ENCODE measurements at regions not wholly inside any gene's neighbourhood (a gene's known extent, or its start where the extent isn't known, plus 50 kb on each side); places are given as distances from the start of the nearest gene placed in this dataset.
"Not testable (repeated sequence)": the region's sequence is repeated elsewhere in the genome, so short reads cannot be mapped to it uniquely, and the experiment has no call there.

DNA sequence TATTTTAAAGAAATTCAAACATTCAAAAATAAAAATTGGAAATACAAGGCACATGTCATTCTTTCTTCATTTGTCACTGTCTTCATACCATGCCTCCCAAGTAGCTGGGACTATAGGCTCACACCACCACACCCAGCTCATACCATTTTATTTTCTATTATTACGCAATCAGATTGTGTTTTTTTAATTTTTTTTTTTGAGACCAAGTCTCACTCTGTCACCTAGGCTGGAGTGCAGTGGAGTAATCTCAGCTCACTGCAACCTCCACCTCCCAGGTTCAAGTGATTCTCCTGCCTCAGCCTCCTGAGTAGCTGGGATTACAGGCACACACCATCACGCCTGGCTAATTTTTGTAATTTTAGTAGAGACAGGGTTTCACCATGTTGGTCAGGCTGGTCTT is 526.1 kb downstream of the DTWD2 start:
- not testable (repeated sequence) for DNase-seq

DNA sequence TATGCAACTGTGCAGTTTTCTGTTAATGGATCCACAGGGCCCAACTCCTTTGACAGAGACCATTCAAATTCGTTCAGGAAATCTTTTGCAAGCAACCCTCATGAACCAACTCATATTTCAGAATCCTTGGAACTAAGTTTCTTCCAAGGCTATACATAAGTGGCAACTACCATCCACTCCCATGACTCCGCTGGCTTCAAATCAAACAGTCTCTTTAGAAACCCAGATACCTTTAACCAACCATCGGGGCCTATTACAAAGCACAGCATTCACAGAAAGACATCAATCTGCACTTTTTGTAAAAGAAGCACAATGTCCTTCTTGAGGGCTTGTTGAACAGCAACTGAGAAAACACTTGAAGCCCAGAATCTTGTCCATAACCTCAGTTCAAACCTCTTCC is 526.9 kb downstream of the DTWD2 start:
- DNase-seq, result no peak

DNA sequence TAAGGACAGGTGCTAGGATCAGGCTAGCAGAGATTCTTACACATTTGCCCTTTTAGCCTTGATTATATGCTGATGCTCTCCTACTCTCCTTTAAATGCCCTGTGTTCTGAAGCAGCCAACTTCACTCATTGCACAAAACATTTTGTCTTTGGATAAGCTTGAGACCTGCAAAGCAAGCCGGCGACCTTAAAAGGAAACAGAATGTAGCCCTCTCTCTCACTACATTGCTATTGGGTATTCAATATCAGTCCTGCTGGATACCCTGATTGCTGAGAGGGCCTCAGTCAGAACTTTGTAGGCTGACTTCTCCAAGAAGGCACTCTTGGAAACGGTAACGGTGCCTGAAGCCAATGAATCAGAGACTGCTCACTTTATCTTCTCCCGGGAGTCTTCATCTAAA is 528.9 kb downstream of the DTWD2 start:
- DNase-seq, result no peak

DNA sequence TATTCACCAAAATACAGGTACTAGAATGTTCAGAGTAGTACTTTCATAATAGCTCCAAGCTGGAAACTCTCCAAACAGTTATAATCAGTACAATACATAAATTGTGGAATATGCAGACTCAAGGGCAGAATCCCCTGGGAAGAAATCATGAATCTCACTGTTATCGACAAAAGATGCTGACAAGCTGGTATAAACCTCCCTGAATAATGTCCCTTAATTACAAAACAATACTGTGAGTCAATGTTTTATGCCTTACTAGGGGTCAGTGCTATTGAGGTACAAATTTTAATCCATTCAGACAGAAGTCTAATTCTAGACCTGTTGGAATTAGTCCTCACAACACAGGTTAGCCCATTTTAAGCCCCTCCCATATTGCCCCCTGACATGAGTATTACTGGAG is 532.3 kb downstream of the DTWD2 start:
- no peak for DNase-seq

DNA sequence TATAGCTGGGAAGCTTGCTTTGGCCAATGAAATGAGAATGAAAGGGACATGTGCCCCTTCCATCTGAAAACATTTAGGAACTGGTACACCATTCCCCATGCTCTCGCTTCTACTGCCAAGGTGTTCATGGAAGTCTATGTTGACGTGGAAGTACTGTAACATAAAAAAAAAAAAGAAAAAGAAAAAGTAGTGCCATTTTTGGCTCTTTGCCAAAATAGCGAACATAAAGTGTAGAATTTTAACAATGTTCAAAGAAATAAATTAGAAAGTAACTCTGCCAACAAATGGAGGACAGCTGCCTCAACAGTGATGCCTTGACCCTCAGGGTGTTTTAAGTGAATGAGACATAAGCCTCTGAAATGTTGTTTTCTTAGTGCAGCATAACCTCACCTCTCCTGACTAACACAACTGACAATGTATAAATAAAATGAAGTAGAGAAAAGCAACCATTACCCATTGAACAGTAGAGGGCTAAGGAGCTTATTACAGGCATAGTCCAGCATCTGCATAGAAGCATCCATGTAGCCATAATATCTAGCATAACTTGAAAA is 536.6 kb downstream of the DTWD2 start:
- no peak for DNase-seq

DNA sequence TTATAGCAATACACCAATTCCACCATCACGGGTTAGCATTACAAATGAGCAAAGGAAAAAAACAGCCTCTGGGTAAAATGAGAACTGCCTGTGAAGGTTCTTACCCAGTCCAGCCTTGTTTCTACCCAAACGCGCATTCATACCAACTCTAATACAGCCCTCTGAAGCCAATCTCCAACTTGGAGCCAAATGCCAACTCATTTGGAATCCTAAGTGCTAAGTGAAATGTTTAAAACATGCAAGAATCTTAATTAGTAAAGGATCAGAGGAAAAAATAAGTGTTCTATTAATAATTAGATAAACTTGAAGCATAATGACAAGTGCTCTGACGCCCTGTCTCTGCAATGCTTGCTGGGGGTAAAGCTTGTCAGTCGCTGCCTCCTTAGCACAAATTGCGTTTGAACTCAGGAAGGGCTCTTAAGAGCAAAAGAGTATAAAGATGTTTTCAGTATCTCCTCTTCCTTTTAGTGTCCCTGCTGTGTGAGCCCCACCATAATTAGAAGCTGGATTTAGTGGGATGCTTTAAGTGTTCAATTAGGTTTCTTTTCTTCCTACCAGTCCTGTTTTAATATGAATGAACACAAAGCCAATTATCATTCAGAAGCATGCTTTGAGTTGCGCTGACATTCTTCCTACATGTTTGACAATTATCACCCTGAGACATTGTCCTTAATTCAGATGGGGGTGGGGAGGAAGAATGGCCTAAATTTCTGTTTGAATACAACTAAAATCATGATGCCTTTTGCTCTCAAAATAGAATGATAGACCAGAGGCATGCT is 537.6 kb downstream of the DTWD2 start:
- DNase-seq, result no peak

DNA sequence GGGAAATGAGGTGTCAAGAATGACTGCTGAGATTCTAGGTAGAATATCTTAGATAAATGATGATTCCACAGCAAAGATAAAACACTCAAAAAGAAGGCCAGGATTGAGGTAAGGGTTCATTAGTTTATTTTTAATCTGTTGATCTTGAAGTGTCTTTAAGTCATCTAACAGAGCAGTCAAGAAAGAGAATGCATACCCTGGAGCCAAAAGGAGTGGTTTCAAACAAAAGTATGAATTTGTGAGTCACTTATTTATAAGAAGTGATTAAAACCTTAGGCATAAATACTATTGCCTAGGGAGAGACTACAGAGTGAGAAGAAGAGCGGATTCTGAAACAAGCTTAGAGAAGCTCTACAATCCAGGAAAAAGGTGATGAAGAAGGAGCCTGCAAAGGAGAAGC is 541.0 kb downstream of the DTWD2 start:
- DNase-seq, result no peak

DNA sequence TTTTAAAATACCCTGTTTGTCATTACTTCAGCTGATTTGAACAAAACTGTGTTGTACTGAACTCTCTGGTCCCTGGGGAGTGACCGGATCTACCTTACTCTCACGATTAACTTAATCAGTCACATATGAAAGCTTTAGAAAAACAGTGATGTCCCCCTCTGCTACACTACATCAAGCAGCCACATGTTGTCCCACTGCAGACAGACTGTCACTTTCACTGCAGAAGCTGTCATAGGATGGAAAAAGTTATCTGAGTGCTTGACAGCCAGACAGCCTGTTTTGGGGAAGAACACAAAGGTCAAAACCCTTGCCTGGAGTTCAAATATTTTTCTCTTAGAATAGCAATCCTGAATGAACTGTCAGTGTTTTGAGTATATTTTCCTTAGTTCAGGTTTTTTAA is 546.4 kb downstream of the DTWD2 start:
- DNase-seq, result no peak

DNA sequence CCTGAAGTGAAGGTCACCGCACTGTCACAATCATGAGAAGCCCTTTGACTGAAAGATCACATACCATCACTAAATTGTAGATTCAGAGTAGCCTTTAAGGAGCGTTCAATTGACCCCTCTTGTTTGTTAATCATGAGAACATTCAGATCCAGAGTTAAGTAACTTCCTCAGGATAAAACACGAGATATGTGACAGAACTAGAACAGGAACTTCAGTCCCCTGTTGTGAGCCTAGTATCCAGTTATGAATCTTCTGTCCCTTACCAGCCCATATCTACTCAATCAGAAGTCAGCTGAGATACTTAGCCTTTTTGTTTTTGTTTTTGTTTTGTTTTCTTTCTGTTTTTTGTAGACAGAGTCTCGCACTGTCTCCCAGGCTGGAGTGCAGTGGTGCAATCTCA is 547.3 kb downstream of the DTWD2 start:
- no peak for DNase-seq

DNA sequence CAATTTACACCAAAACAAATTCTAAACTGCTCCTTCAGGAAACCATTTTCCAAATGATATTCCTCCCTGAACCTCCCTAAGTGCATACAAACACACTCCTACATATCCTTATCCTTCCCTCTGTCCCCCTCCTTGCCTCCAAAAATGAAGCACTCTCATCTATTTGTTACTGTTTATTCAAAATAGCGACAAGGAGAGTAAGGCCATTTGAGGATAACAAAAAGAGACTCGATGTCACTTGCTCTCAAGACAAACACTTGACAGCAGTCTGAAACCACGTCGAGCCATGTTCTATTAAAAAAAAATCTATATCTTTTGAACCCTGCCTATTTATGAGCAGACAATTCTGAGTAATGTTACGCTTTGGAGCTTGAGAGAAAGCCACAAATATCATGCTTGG is 547.9 kb downstream of the DTWD2 start:
- DNase-seq, result no peak

DNA sequence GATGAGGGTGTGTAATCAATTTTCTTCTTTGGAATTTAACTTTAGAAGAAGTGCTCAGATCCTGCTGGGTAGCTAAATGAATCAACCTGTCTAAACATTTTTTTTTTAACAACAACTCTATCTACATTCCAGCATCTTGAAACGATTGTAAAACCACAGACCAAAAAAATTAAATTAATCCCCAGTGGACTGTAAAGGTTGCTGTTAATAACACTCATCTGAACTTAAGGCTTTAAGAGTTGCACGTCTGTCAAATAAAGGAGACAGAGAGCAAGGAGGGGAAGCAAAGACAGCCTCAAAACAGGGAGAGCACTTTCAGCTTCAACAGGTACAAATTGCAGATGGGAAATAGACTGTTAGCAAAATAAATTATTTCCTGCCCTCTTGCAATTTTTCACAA is 548.5 kb downstream of the DTWD2 start:
- DNase-seq, result no peak

DNA sequence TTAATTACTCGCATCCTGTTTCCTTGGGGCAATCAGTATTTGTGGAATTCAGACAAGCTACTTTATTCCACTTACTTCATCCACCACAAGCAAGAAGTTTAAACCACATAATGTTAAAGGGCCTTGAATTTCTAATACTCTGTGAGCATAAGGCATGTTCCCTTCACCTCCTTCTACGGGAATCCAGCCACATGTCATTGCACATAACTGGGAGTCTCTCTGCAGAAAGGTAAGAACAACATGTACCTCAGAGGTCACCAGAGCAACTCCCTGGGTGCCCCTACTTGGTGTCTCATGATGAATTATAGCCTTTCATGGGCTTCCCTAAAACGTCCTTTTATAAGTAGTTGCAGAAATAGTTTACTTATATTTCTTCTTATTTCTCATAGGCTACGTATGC is 553.2 kb downstream of the DTWD2 start:
- DNase-seq, result no peak

DNA sequence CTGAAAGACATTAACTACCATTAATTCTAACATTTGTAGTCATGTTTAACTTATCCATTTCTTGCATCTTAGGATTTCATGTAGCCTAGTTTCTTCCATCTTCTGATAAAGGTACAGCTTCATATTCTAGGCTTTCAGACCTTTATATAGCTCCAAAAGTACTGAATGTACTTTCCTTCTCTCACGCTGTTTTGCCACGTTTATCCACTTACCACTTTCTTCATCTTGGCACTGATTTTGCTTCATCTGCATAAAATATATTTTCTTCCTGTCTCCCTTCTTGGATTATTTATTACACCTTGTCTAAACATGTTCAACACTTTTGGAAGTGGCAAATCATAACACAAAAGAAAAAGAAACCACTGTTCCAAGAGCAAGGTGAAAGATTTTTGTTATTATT is 553.8 kb downstream of the DTWD2 start:
- DNase-seq, result no peak

DNA sequence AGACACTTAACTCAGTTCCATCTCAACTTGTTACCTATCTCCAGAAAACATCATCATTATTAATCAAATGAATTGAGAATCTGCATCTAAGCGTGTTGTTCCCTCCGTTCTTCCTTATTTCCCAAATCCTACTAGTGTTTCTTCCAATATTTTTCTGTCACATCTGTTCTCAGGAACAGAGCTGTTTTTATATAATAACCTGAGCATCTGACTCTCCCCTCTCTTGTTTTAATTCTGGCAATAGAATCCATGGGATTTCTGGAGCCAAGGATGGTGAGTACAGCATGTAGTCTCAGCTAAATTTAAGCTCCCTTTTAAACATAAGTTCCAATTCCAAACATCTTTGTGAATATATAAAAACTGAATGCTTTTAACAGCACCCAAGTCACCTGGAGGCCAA is 558.3 kb downstream of the DTWD2 start:
- DNase-seq, result no peak

DNA sequence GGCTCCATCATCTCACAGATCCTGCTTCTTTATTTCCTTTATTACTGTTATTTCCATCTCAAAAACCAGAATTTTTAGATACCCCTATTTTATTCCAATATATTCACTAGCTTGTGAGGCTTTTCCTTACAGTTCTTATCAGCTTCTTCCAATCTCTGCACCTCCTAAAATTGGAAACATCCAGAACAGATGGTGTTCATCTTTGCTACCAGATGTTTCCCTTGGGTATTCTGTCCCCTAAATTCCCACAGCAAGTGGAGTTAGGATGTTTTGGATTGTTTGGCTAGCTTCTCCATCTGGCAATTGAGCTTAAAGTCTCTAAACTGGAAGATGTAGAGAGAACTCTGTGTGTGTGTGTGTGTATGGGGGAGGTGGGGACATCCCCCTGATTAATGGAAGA is 580.4 kb downstream of the DTWD2 start:
- DNase-seq, result no peak

DNA sequence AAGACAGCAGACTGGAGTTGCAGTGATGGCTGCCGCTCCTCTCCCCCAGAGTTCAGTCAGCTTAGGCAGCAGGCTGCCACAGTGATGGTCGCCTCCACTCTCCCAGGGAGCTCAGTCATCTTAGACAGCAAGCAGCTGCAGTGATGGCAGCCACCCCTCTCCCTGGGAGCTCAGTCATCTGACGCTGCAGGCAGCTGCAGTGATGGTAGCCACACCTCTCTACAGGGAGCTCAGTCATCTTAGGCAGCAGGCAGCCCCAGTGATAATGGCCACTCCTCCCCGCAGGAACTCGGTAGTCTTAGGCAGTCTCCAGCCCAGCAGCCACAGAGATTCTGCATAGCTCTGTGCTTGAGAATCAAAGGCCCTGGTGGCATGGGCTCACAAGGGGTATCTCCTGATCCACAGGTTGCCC is 582.7 kb downstream of the DTWD2 start:
- DNase-seq, result no peak

DNA sequence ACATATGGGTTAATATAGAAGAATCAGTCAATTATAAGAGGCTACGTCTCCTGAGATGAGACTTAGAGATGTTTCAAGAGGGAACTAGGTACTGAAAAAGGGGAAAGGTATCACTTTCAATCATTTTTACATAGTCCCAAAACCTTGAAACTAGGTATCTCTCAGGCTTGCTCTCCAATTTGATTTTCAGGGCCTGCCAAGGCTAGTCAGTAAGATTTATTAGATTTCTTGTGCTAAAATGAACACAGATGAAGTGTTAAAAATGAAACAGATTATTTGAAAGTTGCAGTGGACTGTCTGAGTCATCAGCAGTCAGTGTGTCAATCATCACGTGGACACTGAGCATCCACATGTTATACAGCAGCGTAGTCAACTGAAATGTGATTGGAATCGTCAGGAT is 591.1 kb downstream of the DTWD2 start:
- DNase-seq, result no peak

DNA sequence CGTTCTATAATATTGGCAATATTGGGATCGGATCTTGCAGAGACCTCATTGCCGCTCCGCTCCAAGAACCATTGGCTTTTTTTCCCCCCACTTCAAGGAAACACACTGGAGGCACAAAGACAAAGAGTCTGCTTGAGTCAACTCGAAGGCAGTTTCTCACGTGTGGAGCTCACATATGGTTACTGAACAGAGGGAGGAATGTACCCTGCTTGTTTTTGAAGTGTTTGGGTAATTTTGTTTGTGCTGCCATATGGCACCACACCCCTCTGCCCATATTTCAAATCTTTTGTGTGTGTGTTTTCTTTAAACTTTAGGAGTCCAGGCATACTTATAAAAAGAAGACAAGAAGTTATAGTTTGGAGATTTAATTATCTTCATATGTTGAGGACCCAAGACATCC is 595.9 kb downstream of the DTWD2 start:
- no peak for DNase-seq

DNA sequence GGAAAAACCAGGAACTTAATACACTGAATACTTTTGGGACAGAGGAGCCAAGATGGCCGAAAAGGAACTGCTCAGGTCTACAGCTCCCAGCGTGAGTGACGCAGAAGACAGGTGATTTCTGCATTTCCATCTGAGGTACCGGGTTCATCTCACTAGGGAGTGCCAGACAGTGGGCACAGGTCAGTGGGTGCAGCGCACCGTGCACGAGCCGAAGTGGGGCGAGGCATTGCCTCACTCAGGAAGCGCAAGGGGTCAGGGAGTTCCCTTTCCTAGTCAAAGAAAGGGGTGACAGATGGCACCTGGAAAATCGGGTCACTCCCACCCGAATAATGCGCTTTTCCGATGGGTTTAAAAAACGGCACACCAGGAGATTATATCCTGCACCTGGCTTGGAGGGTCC is 605.4 kb downstream of the DTWD2 start:
- DNase-seq, result not testable (repeated sequence)

DNA sequence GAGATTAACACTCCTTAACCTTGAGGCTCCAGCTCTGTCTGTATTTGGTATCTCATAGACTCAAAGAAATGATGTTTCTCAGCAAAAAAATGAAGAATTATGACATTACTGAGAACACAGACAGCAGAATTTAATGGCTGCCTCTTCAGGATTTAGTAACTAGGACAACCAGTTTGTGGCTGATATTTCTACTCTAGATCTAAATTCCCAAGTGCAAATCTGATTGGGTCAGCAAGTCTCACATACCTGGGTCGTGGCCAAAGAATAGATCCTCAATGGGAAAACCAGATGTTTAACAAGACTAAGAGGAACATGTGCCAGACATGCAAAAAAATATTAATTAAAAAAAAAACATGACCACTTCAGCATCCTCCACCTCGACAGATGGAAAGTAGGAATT is 608.9 kb downstream of the DTWD2 start:
- no peak for DNase-seq

DNA sequence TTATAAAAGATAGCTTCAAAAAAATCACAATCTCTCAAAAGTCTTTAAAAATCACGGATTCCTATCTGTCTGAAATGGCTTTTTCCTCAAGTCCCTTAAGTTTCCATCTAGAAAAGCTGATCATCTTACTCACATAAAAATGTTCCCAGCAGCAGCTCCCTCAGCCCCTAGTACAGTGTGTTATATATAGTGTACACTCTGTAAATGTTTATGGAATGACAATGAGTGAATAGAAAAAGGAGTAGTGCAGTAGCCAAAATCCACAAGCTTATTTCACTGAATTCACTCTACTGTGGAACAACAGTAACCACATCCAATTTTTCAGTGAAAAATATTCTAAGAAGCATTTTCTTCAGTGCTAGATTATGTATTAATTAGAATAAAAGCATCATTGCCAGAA is 609.4 kb downstream of the DTWD2 start:
- DNase-seq, result no peak

DNA sequence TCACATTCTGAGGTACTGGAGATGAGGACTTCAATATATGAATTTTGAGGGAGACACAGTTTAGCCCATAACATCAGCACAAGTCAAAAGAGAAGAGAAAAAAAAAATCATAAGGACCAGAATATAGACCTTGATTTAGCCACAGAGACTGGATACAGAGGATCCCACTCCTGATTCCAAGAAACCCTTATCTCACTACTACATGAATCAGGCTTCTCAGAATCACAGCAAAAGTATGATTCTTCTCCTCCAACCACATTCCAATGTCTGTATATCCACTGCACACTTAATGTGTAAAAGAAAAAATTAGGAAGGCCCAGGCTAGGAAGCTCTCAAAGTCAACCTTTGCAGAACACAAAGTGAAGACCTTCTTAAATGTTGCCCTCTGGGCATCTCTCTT is 610.9 kb downstream of the DTWD2 start:
- DNase-seq, result no peak

DNA sequence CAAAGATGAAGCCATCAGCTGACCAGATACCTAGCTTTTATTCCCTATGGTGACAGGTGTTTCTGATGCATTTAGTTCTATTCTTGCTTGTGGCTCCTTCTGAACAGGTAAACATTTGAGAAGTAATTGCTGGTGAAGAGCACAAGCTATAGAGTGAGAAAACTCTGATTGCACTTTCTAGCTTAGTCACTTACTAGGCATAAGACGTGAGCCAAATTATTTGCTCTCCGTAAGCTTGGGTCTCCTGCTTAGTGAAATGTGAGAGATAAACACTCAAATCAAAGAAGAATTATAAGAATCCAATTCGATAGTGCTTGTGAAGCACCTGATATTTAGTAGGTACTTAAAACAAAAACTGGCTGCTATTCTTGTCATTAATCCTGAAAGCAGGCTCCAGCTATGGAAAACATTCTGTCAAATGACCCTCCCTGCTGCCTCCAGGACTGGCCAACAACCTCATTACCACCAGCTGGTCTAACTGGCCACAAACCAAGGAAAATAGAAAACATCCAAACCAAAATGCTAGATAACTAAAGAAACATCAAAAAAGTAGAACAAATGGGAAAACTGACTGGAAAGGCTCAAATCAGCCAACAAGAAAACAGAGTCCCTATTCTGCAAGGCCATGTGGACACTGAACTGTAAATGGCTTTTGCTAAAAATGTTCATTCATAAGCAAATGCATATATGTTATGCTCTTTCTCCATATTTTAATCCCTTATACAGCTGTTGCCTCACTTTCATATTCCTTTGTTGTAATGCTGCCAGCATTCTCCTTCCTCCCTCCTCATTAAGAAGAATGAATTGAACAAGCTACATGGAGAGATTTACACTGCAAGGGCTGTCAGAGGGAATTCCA is 616.1 kb downstream of the DTWD2 start:
- DNase-seq, result no peak

DNA sequence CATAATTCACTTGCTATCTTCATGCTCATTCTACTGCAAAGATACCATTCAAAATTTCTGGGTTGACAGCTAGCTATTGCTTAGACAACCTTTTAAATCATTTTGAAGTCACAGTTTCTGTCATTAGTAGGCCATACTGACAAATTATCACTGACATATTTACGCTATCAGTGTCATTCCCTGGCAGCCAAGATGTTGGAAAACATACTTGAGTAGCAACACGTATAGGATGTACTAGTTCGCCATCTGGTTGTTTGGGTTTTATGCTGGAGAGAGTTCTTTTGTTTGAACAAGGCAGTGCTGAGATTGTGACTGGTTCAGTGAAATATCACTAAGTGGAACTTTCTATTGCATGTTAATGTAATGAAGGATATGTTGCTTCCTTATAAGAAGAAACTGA is 621.9 kb downstream of the DTWD2 start:
- DNase-seq, result no peak
